ENCODE measurements at regions not wholly inside any gene's neighbourhood (a gene's known extent, or its start where the extent isn't known, plus 50 kb on each side); places are given as distances from the start of the nearest gene placed in this dataset.

DNA sequence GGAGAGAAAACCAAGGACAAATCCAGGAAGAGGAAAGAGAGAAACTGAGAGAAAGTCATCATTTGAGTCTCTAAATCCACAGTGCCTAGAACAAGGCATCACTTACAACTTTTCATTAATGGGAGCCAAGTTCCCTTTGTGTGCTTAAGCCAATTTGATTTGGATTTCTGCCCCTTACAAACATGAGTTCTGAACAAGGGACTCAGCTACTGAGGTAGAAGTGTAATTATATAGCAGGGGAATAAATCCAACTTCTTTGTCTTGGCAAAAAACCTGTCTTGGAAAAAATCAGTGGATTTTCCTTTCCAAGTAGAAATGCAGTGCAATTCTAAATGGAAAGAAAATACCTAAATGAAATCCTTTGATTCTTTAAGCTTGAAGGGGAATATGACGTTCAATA lies 307.2 kb upstream of the CNTN3 start:
- TF ChIP-seq, protein P1, sequence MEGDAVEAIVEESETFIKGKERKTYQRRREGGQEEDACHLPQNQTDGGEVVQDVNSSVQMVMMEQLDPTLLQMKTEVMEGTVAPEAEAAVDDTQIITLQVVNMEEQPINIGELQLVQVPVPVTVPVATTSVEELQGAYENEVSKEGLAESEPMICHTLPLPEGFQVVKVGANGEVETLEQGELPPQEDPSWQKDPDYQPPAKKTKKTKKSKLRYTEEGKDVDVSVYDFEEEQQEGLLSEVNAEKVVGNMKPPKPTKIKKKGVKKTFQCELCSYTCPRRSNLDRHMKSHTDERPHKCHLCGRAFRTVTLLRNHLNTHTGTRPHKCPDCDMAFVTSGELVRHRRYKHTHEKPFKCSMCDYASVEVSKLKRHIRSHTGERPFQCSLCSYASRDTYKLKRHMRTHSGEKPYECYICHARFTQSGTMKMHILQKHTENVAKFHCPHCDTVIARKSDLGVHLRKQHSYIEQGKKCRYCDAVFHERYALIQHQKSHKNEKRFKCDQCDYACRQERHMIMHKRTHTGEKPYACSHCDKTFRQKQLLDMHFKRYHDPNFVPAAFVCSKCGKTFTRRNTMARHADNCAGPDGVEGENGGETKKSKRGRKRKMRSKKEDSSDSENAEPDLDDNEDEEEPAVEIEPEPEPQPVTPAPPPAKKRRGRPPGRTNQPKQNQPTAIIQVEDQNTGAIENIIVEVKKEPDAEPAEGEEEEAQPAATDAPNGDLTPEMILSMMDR (conservative IDR thresholded peaks at IDR 0.05 in 1 of 2, IDR thresholded peaks at IDR 0.05 in 1 of 2; ENCODE audit: extremely low read depth in 1 of 2, insufficient read depth in 1 of 2, low read depth in 1 of 2, low read length in 2 of 2), result no peak
- no peak for TF ChIP-seq EZH2 (IDR thresholded peaks at IDR 0.05; ENCODE audit: borderline replicate concordance, low read length)

Data from mammary epithelial cell (primary cell).